T-helper 1 cell treated with Interleukin-12 subunit alpha and Interleukin-12 subunit beta and Interleukin-4 antibody, amounts not matched to agents 30 ng/mL and 1 ng/mL, for 36 hours (primary cell): ENCODE measurements at regions not wholly inside any gene's neighbourhood (a gene's known extent, or its start where the extent isn't known, plus 50 kb on each side); places are given as distances from the start of the nearest gene placed in this dataset.

Experiments
- intact Hi-C: fragments of 100-400 bp; cut with micrococcal nuclease; formaldehyde crosslinking; loops from one replicate; pipeline ENCODE4 v1.15.1; 2024

DNA sequence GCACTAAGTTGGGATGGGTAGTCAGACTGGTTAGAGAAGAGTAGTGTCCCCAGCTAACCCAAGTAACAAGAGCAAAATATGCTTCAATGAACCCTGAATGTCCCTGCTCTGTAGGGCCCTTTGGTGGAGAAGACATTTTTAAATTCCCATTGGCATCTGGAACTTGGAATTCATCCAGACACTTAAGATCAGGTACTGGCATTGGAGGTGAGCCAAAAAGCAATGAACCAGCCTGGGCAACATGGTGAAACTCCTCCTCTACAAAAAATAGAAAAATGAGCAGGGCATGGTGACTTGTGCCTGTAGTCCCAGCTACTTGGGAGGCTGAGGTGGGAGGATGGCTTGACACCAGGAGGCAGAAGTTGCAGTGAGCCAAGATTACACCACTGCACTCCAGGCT, 58.9 kb upstream of the ZNF618 start:
- intact Hi-C loops: no loop called here

GRCh38 chr9:113818391-113818790, 57.7 kb upstream of the ZNF618 start:
- intact Hi-C loops: no loop called here

GRCh38 chr9:113822315-113822714, 53.8 kb upstream of the ZNF618 start:
- intact Hi-C loops: no loop called here

GRCh38 chr9:113823421-113823820, 52.7 kb upstream of the ZNF618 start:
- intact Hi-C loops: no loop called here
